PC-9 (cell line): ENCODE measurements at regions not wholly inside any gene's neighbourhood (a gene's known extent, or its start where the extent isn't known, plus 50 kb on each side); places are given as distances from the start of the nearest gene placed in this dataset.

ENCODE experiments used
- CTCF ChIP-seq: fragments of 200-600 bp; sonication (generic); conservative IDR thresholded peaks from 2 replicates; pipeline ENCODE4 v1.6.1; 2017; ENCODE audit warnings: mixed run types, antibody characterized with exemption, mild to moderate bottlenecking, moderate library complexity
- EZH2 ChIP-seq: fragments of 200-600 bp; sonication (generic); IDR thresholded peaks from 2 replicates; pipeline ENCODE4 v1.8.0; 2017; ENCODE audit warnings: antibody characterized with exemption, low read depth

- TF ChIP-seq CTCF (no peak), EZH2 (no peak)
These were observed 484.3 kb upstream of the KLHL29 start for GRCh38 chr2:22900674-22901073.
